ENCODE measurements at regions not wholly inside any gene's neighbourhood (a gene's known extent, or its start where the extent isn't known, plus 50 kb on each side); places are given as distances from the start of the nearest gene placed in this dataset.

DNA sequence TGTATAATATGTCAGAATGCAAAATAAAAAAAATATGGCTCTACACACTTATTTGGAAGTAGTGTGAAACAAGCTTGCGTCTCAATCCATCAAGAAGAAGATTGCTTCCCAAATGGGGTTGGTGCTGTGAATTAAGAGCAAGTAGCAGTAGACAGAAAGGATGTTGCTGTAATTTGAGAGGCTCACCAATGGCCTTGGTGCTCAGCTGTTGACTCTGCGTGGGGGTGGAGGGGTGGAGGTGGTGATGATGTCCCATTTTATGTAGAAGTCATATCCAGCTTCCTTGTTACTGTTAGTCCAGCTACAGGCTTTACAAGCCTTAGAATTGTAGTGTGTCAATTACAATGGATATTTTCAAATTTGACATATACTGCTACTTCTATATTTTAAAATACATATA, 223.4 kb upstream of the RND3 start:
- intact Hi-C loops (cut with DNase I; ENCODE audit: low total_unique reads): no loop called here
- H3K27ac ChIP-seq: no peak overlapping the region
- H3K4me3 ChIP-seq: no peak overlapping the region
- no peaks in the 10 kb centered on the region for H3K4me1 ChIP-seq
- H3K36me3 ChIP-seq: no peaks in the 10 kb centered on the region
- TF ChIP-seq POLR2A (IDR thresholded peaks at IDR 0.05): no peak
- TF ChIP-seq, protein P1, sequence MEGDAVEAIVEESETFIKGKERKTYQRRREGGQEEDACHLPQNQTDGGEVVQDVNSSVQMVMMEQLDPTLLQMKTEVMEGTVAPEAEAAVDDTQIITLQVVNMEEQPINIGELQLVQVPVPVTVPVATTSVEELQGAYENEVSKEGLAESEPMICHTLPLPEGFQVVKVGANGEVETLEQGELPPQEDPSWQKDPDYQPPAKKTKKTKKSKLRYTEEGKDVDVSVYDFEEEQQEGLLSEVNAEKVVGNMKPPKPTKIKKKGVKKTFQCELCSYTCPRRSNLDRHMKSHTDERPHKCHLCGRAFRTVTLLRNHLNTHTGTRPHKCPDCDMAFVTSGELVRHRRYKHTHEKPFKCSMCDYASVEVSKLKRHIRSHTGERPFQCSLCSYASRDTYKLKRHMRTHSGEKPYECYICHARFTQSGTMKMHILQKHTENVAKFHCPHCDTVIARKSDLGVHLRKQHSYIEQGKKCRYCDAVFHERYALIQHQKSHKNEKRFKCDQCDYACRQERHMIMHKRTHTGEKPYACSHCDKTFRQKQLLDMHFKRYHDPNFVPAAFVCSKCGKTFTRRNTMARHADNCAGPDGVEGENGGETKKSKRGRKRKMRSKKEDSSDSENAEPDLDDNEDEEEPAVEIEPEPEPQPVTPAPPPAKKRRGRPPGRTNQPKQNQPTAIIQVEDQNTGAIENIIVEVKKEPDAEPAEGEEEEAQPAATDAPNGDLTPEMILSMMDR (IDR thresholded peaks at IDR 0.05): no peak
- DNase-seq: no peak
- no peaks in the 10 kb centered on the region for H3K9me3 ChIP-seq
- H3K27me3 ChIP-seq: no peaks in the 10 kb centered on the region

DNA sequence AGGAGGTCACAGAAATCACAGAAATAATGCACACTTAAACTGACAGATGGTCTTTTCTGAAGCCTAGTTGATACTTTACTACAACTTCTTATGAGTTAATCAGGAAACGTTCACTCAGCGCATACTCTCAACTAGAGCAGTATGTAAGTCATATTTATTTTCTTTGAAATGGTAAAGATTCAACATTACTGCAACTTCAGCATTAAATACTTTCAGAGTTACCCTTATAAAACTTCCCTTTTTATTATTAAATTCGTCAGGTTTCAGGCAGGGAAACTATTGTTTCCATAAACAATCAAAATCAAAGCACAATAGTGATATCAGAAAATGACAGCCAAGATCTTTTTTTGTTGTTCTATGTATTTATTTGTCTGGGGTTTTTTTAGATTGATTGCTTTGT, 222.6 kb upstream of the RND3 start:
- Histone ChIP-seq H3K4me3 (no peak overlapping the region), H3K27me3 (no peaks in the 10 kb centered on the region), H3K4me1 (no peaks in the 10 kb centered on the region), H3K36me3 (no peaks in the 10 kb centered on the region), H3K9me3 (no peaks in the 10 kb centered on the region), H3K27ac (no peak overlapping the region)
- intact Hi-C loops (cut with DNase I; ENCODE audit: low total_unique reads): no loop called here
- no peak for DNase-seq
- no peak for TF ChIP-seq POLR2A (IDR thresholded peaks at IDR 0.05)
- TF ChIP-seq, protein P1 (IDR thresholded peaks at IDR 0.05): no peak

DNA sequence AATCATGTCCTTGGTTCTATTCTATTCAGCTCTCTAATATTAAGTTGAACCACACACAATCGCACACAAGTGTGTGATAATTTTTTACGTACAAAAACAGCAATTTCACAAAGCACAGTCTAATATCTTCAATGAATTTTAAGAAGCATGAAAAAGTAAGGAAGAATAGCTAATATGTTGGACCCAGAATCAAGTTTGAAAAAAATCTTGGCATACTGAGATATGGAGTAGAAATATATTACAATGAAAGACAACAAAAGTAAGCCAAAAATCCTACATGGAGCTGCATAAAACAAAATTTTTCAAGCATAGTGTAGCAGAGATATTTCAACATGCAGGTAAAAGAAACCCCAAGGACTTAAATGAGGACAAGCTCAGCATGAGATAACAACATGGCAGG, 219.1 kb upstream of the RND3 start:
- Histone ChIP-seq H3K9me3 (no peaks in the 10 kb centered on the region), H3K27ac (no peak overlapping the region), H3K4me1 (no peaks in the 10 kb centered on the region), H3K36me3 (no peaks in the 10 kb centered on the region), H3K27me3 (no peaks in the 10 kb centered on the region), H3K4me3 (no peak overlapping the region)
- intact Hi-C loops (cut with DNase I; ENCODE audit: low total_unique reads): no loop called here
- no peak for DNase-seq
- TF ChIP-seq, protein P1 (IDR thresholded peaks at IDR 0.05): no peak
- no peak for TF ChIP-seq POLR2A (IDR thresholded peaks at IDR 0.05)

DNA sequence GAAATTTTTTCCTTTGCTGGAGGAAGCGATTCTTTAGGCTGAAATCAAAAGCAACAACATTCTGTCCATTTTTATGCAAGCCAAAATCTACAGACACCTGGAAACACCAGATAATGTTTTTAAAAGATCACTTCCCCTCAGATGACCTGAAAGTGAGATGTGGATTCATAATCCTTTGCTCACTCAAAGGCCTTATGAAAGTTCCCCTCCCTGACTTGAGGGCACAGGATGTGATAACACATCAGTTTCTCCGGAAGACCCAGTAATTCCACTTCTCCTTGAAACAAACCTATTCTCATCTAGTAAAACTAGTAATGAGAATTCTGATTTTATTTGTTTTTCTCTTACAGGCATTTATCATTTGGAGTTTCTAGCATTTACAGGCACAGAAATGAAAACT, 218.3 kb upstream of the RND3 start:
- no peak overlapping the region for H3K27ac ChIP-seq
- H3K4me1 ChIP-seq: no peaks in the 10 kb centered on the region
- no peaks in the 10 kb centered on the region for H3K9me3 ChIP-seq
- DNase-seq: no peak
- H3K27me3 ChIP-seq: no peaks in the 10 kb centered on the region
- H3K36me3 ChIP-seq: no peaks in the 10 kb centered on the region
- TF ChIP-seq, protein P1 (IDR thresholded peaks at IDR 0.05): no peak
- no peak for TF ChIP-seq POLR2A (IDR thresholded peaks at IDR 0.05)
- H3K4me3 ChIP-seq: no peak overlapping the region
- intact Hi-C loops (cut with DNase I; ENCODE audit: low total_unique reads): no loop called here

DNA sequence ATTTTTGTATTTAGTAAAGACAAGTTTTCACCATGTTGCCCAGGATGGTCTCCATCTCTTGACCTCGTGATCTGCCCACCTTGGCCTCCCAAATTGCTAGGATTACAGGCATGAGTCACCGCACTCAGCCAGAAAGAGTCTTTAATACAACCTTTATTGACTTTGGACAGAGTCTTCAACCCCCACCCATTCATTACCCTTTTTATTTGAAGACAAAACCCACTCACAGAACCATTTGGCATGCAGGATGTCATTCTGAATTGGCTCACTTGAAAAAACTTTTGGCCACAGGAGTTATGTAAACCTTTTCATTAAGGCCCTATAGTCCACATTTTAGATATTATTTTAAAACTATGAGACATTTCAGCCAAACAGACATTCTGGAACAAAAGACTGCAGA, 217.9 kb upstream of the RND3 start:
- intact Hi-C loops (cut with DNase I; ENCODE audit: low total_unique reads): no loop called here
- H3K4me1 ChIP-seq: no peaks in the 10 kb centered on the region
- H3K4me3 ChIP-seq: no peak overlapping the region
- no peak overlapping the region for H3K27ac ChIP-seq
- no peaks in the 10 kb centered on the region for H3K27me3 ChIP-seq
- DNase-seq: no peak
- H3K9me3 ChIP-seq: no peaks in the 10 kb centered on the region
- TF ChIP-seq, protein P1 (IDR thresholded peaks at IDR 0.05): no peak
- no peak for TF ChIP-seq POLR2A (IDR thresholded peaks at IDR 0.05)
- H3K36me3 ChIP-seq: no peaks in the 10 kb centered on the region
